SK-N-SH (cell line): ENCODE measurements at regions not wholly inside any gene's neighbourhood (a gene's known extent, or its start where the extent isn't known, plus 50 kb on each side); places are given as distances from the start of the nearest gene placed in this dataset.
"Not testable (repeated sequence)": the region's sequence is repeated elsewhere in the genome, so short reads cannot be mapped to it uniquely, and the experiment has no call there.

Source experiments
- CTCF ChIA-PET: fragments of 300-600, 350-600 bp; formaldehyde crosslinking; extraction: SDS; loops from one replicate; lab custom pipeline; 2021; lab: Yijun Ruan, JAX
- POLR2A ChIA-PET: fragments of 350-600 bp; sonication (Branson Sonifier 250); formaldehyde crosslinking; extraction: SDS; loops from one replicate; lab custom pipeline; 2020; ENCODE audit warnings: antibody characterized with exemption, inconsistent platforms; lab: Yijun Ruan, JAX
- DNase-seq: peaks from one replicate; pipeline ENCODE4 v3.0.0; 2012
- H2AFZ ChIP-seq: fragments of 200-600 bp; sonication (generic); 2 replicates; pipeline ENCODE4 v1.8.1; 2016; ENCODE audit warnings: antibody characterized with exemption, mild to moderate bottlenecking, low read depth
- H3F3A ChIP-seq: fragments of 200-600 bp; sonication (generic); replicated peaks from 2 replicates; pipeline ENCODE3; 2016; ENCODE audit warnings: antibody characterized with exemption, mild to moderate bottlenecking; ENCODE audit not compliant: insufficient read depth
- H3K27ac ChIP-seq, 2 experiments: fragments of 200-500 bp in 1 of 2; fragments of 200-600 bp in 1 of 2; sonication (Bioruptor generic) in 1 of 2; sonication (generic), shearing (Covaris generic) in 1 of 2; 2 replicates each; pipeline versions ENCODE4 v1.5.1 to v1.6.1; 2014 to 2016; ENCODE audit warnings: low read depth in 2 of 2, inconsistent platforms in 1 of 2, low read length in 1 of 2, mild to moderate bottlenecking in 1 of 2, mixed read lengths in 1 of 2
- H3K27me3 ChIP-seq: fragments of 200-600 bp; sonication (generic), shearing (Covaris generic); 2 replicates; pipeline ENCODE4 v1.6.1; 2016; ENCODE audit warnings: mixed run types; ENCODE audit not compliant: insufficient read depth
- H3K36me3 ChIP-seq, 2 experiments: fragments of 200-500 bp in 1 of 2; fragments of 200-600 bp in 1 of 2; sonication (Bioruptor generic) in 1 of 2; sonication (generic) in 1 of 2; replicated peaks in 1 of 2; 2 replicates each; pipeline versions ENCODE3 to v1.5.1; 2014 to 2016; ENCODE audit warnings: low read length in 1 of 2, mild to moderate bottlenecking in 1 of 2; ENCODE audit not compliant: insufficient read depth in 2 of 2, control insufficient read depth in 1 of 2
- H3K4me1 ChIP-seq, 2 experiments: fragments of 200-500 bp in 1 of 2; fragments of 200-600 bp in 1 of 2; sonication (Bioruptor generic) in 1 of 2; sonication (generic), shearing (Covaris generic) in 1 of 2; 2 replicates each; pipeline versions ENCODE4 v1.5.1 to v1.6.1; 2014 to 2016; ENCODE audit warnings: low read depth in 1 of 2, low read length in 1 of 2, mixed run types in 1 of 2; ENCODE audit not compliant: insufficient read depth in 2 of 2, control insufficient read depth in 1 of 2
- H3K4me2 ChIP-seq: fragments of 200-600 bp; sonication (generic), shearing (Covaris generic); 2 replicates; pipeline ENCODE4 v1.6.1; 2017; ENCODE audit warnings: mixed run types
- H3K4me3 ChIP-seq, 2 experiments: fragments of 200-500 bp in 1 of 2; fragments of 200-600 bp in 1 of 2; sonication (Bioruptor generic) in 1 of 2; sonication (generic), shearing (Covaris generic) in 1 of 2; 2 replicates each; pipeline versions ENCODE4 v1.5.1 to v1.8.1; 2014 to 2016; ENCODE audit warnings: low read depth in 2 of 2, inconsistent platforms in 1 of 2, low read length in 1 of 2, mild to moderate bottlenecking in 1 of 2, mixed read lengths in 1 of 2, moderate library complexity in 1 of 2
- H3K79me2 ChIP-seq: fragments of 200-600 bp; sonication (generic); 2 replicates; pipeline ENCODE4 v1.8.1; 2017; ENCODE audit warnings: mild to moderate bottlenecking; ENCODE audit not compliant: insufficient read depth
- H3K9ac ChIP-seq: fragments of 200-600 bp; sonication (generic); 2 replicates; pipeline ENCODE4 v1.6.1; 2017; ENCODE audit warnings: mixed run types
- H3K9me2 ChIP-seq: fragments of 200-600 bp; sonication (generic); 2 replicates; pipeline ENCODE4 v1.6.1; 2017; ENCODE audit warnings: mixed run types
- H3K9me3 ChIP-seq: fragments of 200-600 bp; sonication (generic); 2 replicates; pipeline ENCODE4 v1.6.1; 2017; ENCODE audit warnings: mixed run types, mild to moderate bottlenecking, moderate library complexity
- H4K20me1 ChIP-seq: fragments of 200-600 bp; sonication (generic); 2 replicates; pipeline ENCODE4 v1.6.1; 2017; ENCODE audit warnings: mild to moderate bottlenecking, mixed run types; ENCODE audit not compliant: insufficient read depth
- CTCF ChIP-seq: fragments of 200-600 bp; sonication (generic); IDR thresholded peaks from 2 replicates; pipeline ENCODE4 v1.6.1; 2017; ENCODE audit warnings: antibody characterized with exemption, mild to moderate bottlenecking, moderate library complexity
- EP300 ChIP-seq, 2 experiments: IDR thresholded peaks; 2 replicates each; pipeline versions ENCODE4 v1.4.0 to v1.6.1; 2012; ENCODE audit warnings: borderline replicate concordance in 1 of 2, low read depth in 1 of 2, low read length in 1 of 2
- EZH2phosphoT487 ChIP-seq: fragments of 200-600 bp; sonication (generic); IDR thresholded peaks from 2 replicates; pipeline ENCODE4 v1.6.1; 2017; ENCODE audit warnings: low read depth, mixed run types, mild to moderate bottlenecking, antibody characterized with exemption, moderate library complexity, borderline replicate concordance
- FOSL2 ChIP-seq: IDR thresholded peaks from 2 replicates; pipeline ENCODE4 v1.4.0; 2012; ENCODE audit warnings: low read depth, mild to moderate bottlenecking, moderate library complexity, borderline replicate concordance
- FOXJ3 ChIP-seq: sonication (generic); formaldehyde crosslinking; IDR thresholded peaks from 2 replicates; pipeline ENCODE4 v1.5.1; 2020; ENCODE audit warnings: mild to moderate bottlenecking, missing genetic modification reagents
- JUND ChIP-seq: IDR thresholded peaks from 2 replicates; pipeline ENCODE4 v1.4.0; 2012
- MAX ChIP-seq: IDR thresholded peaks from 2 replicates; pipeline ENCODE4 v1.4.0; 2012; ENCODE audit warnings: low read depth
- NFIC ChIP-seq: IDR thresholded peaks from 2 replicates; pipeline ENCODE4 v1.4.0; 2012; ENCODE audit warnings: borderline replicate concordance
- NRF1 ChIP-seq: IDR thresholded peaks from 2 replicates; pipeline ENCODE4 v1.6.1; 2012; ENCODE audit warnings: low read depth, mild to moderate bottlenecking, low read length
- RXRA ChIP-seq: IDR thresholded peaks from 2 replicates; pipeline ENCODE4 v1.4.0; 2012; ENCODE audit warnings: low read depth, mild to moderate bottlenecking, borderline replicate concordance
- SIN3A ChIP-seq: IDR thresholded peaks from 2 replicates; pipeline ENCODE4 v1.6.1; 2012; ENCODE audit warnings: low read depth, mild to moderate bottlenecking, low read length, moderate library complexity, borderline replicate concordance
- SMC3 ChIP-seq: IDR thresholded peaks from 2 replicates; pipeline ENCODE4 v1.6.1; 2012; ENCODE audit warnings: low read depth, low read length, improper control_type of control experiment
- WGBS: methylation state at CpG from one replicate; pipeline ENCODE4 v1.1.6; 2017; ENCODE audit warnings: low lambda C conversion rate; 5-methylcytosine and 5-hydroxymethylcytosine counted together
- TF ChIP-seq, protein P1 (sequence below): IDR thresholded peaks from 2 replicates; pipeline ENCODE4 v1.4.0; 2012; ENCODE audit warnings: low read depth, borderline replicate concordance

DNA sequence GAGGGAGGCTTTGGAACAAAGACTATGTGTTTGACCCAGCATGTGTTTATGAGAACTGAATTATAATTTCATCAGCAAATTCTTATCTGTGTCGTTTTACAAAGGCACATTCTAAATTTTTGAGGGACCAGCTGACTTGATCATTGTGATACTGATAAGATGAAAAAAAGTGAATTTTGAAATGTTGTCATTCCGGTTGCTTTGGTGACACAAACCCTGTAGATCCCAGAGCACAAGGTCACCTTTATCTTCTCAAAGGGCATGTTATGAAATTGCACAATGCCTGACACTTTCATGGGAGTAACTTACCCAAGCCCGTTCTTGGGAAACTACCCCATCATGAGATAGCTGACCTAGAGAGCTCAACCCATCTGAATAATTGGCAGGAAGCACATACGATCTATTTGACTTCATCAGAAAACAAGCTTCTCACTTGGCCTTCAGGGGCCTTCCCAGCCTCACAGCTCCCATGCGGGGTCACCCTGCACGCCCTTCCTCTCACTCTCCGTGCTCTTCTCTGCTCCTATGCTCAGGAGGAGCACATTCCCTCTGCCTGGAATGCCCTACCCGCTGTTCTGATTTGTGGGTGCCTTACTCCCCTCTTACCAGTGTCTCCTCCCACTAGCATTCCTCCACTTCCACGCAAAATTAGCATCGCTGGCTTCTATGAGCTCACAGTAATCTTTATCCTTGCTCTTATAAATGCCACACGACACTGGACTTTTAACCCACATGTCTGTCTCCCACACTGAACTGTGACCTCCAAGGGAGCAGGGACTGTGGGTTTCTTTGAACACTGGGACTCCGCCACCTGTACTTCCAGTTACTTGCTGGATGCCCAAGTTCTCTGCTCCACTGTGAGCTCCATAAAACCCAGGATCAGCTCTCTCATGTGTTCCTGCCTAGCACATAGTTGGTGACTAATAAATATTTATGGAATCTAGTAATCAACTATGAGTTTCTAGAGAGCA, 555.8 kb upstream of the ID2 start:
- TF ChIP-seq JUND (no peak), CTCF (no peak), MAX (no peak), SIN3A (no peak), RXRA (no peak), SMC3 (no peak), FOXJ3 (no peak), EP300 (IDR thresholded peaks at IDR 0.05; ENCODE audit: borderline replicate concordance in 1 of 2, low read depth in 1 of 2, low read length in 1 of 2) (no peak), NFIC (no peak), EZH2phosphoT487 (no peak), FOSL2 (no peak)
- TF ChIP-seq, protein P1, sequence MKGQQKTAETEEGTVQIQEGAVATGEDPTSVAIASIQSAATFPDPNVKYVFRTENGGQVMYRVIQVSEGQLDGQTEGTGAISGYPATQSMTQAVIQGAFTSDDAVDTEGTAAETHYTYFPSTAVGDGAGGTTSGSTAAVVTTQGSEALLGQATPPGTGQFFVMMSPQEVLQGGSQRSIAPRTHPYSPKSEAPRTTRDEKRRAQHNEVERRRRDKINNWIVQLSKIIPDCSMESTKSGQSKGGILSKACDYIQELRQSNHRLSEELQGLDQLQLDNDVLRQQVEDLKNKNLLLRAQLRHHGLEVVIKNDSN: no peak
- TF ChIP-seq, all 33 proteins: peak for 0
- ChIA-PET POLR2A (no interaction called here), CTCF (no interaction called here)
- no peaks in the 10 kb centered on the region for H3F3A ChIP-seq
- H3K36me3 ChIP-seq: no peaks in the 10 kb centered on the region
- peaks cover 0 to 7% of the 10 kb centered on the region in 2 experiments; a peak in 1 of 4 replicates for H3K4me1 ChIP-seq
- no peak overlapping the region for H3K4me2 ChIP-seq
- no peak overlapping the region for H3K4me3 ChIP-seq
- H4K20me1 ChIP-seq: no peaks in the 10 kb centered on the region
- no peak overlapping the region for H2AFZ ChIP-seq
- H3K9me3 ChIP-seq: no peaks in the 10 kb centered on the region
- H3K79me2 ChIP-seq: no peaks in the 10 kb centered on the region
- DNase-seq: no peak
- no peaks in the 10 kb centered on the region for H3K9me2 ChIP-seq
- H3K9ac ChIP-seq: no peak overlapping the region
- H3K27ac ChIP-seq: no peak overlapping the region
- no peaks in the 10 kb centered on the region for H3K27me3 ChIP-seq
- 72% methylated on average over 12 of the region's 12 CpGs for WGBS

DNA sequence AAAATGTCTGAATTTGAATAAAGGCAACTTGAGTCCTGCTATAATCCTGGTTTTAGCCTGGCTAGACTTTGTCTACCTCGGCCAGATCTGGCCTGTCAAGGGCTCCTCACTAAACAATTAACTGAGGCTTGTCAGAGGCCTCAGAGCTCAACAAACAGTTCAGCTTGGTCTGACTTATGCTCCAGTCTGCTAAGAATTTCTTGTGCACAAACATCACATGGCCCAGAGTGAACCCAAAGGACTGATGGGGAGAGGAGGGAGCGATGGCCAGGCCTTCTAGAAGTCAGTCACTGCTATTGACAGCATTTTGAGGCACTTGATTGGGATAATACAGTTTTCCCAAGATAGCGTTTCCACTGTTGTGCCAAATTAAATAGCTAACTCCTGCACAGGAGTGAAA, 555.1 kb upstream of the ID2 start:
- Histone ChIP-seq H2AFZ (no peak overlapping the region), H3K9ac (no peak overlapping the region), H3F3A (no peaks in the 10 kb centered on the region), H3K9me2 (no peaks in the 10 kb centered on the region), H4K20me1 (no peaks in the 10 kb centered on the region), H3K27me3 (no peaks in the 10 kb centered on the region), H3K4me3 (no peak overlapping the region), H3K79me2 (no peaks in the 10 kb centered on the region), H3K27ac (no peak overlapping the region), H3K36me3 (no peaks in the 10 kb centered on the region), H3K4me2 (no peak overlapping the region), H3K4me1 (peaks cover 0 to 5% of the 10 kb centered on the region in 2 experiments; a peak in 1 of 4 replicates), H3K9me3 (no peaks in the 10 kb centered on the region)
- CTCF ChIA-PET: no interaction called here
- POLR2A ChIA-PET: no interaction called here
- DNase-seq: no peak
- no peak for TF ChIP-seq NRF1
- 70% methylated on average over 3 of the region's 3 CpGs for WGBS

GRCh38 chr2:8131423-8131822, 550.4 kb upstream of the ID2 start:
- not testable (repeated sequence) for H3K79me2 ChIP-seq

More at GRCh38 chr2:8131423-8131822, 550.4 kb upstream of the ID2 start:
- H3K36me3 ChIP-seq, H3K4me1 ChIP-seq, DNase-seq, H3F3A ChIP-seq, H2AFZ ChIP-seq, H3K9me2 ChIP-seq, H4K20me1 ChIP-seq, H3K27me3 ChIP-seq, H3K27ac ChIP-seq, CTCF ChIA-PET, H3K4me2 ChIP-seq, H3K9ac ChIP-seq, POLR2A ChIA-PET, H3K9me3 ChIP-seq, H3K4me3 ChIP-seq: not testable (repeated sequence)
- 68% methylated on average over 5 of the region's 5 CpGs for WGBS
